Prostate gland (tissue), 2 donors: ENCODE measurements at regions not wholly inside any gene's neighbourhood (a gene's known extent, or its start where the extent isn't known, plus 50 kb on each side); places are given as distances from the start of the nearest gene placed in this dataset.

Source experiments
- CTCF ChIP-seq, 4 experiments: fragments of 200-600 bp in 2 of 4; fragments of 450-650 bp in 2 of 4; sonication (generic) in 2 of 4; IDR thresholded peaks; 1 replicate in 3 of 4; 2 replicates in 1 of 4; pipeline ENCODE4 v1.5.1; 2016 to 2019; ENCODE audit warnings: antibody characterized with exemption in 4 of 4, mild to moderate bottlenecking in 2 of 4, moderate library complexity in 2 of 4
- POLR2A ChIP-seq: fragments of 450-650 bp; IDR thresholded peaks from one replicate; pipeline ENCODE4 v1.6.1; 2016; ENCODE audit warnings: antibody characterized with exemption, mild to moderate bottlenecking
- POLR2AphosphoS5 ChIP-seq: sonication (generic); formaldehyde crosslinking; IDR thresholded peaks from one replicate; pipeline ENCODE4 v1.6.1; 2017; ENCODE audit warnings: antibody characterized with exemption

DNA sequence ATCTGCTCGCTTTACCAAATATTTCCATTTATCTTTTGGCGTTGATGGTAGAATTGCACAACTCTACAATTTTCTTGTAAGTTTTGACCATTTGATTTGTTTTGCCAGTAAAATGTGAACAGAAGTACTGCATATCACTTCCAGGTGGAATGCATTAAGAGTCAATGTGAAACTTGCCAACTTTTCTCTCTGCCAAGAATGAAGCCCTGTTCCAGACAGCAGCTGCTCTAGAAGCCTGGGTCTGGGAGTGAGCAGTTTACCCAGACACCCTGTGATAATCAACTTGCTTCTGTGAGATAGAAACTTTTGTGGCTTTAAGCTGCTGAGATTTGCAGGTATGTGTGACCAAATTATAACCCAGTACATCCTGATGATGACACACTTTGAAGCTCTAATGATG lies 115.9 kb upstream of the SYT4 start:
- TF ChIP-seq CTCF (IDR thresholded peaks at IDR 0.05) (no peak), POLR2A (no peak), POLR2AphosphoS5 (no peak)
